Activated CD8-positive, alpha-beta T cell treated with anti-CD3 and anti-CD28 coated beads for 36 hours (primary cell): ENCODE measurements at regions not wholly inside any gene's neighbourhood (a gene's known extent, or its start where the extent isn't known, plus 50 kb on each side); places are given as distances from the start of the nearest gene placed in this dataset.
"Not testable (repeated sequence)": the region's sequence is repeated elsewhere in the genome, so short reads cannot be mapped to it uniquely, and the experiment has no call there.

Source experiments
- ATAC-seq: fragments of 200-7000 bp; cut with Tn5 transposase; one replicate; pipeline ENCODE4 v1.10.0; 2021; ENCODE audit warnings: mild to moderate bottlenecking, moderate library complexity
- CTCF ChIA-PET: fragments of 350-600 bp; sonication (Branson Sonifier 250); formaldehyde crosslinking; loops from one replicate; lab custom pipeline; 2021; ENCODE audit warnings: antibody characterized with exemption; lab: Charles Lee
- POLR2A ChIA-PET: fragments of 350-600 bp; sonication (Branson Sonifier 250); formaldehyde crosslinking; loops from one replicate; lab custom pipeline; 2021; ENCODE audit warnings: antibody characterized with exemption; lab: Charles Lee
- DNase-seq: peaks from one replicate; pipeline ENCODE4 v3.0.0-alpha.2; 2020
- H3K27ac Mint-ChIP-seq: one replicate; pipeline ENCODE4 v1.8.0; 2021; ENCODE audit warnings: mild to moderate bottlenecking, mixed read lengths
- H3K27me3 Mint-ChIP-seq: one replicate; pipeline ENCODE4 v1.8.0; 2021; ENCODE audit warnings: mixed read lengths
- H3K36me3 Mint-ChIP-seq: one replicate; pipeline ENCODE4 v1.8.0; 2021; ENCODE audit warnings: low read depth, mixed read lengths
- H3K4me1 Mint-ChIP-seq: one replicate; pipeline ENCODE4 v1.8.0; 2021; ENCODE audit warnings: low read depth, mixed read lengths
- H3K4me3 Mint-ChIP-seq: one replicate; pipeline ENCODE4 v1.8.0; 2021; ENCODE audit warnings: mild to moderate bottlenecking, moderate library complexity, mixed read lengths
- H3K9me3 Mint-ChIP-seq: one replicate; pipeline ENCODE4 v1.8.0; 2021; ENCODE audit warnings: mixed read lengths
- intact Hi-C: fragments of 100-400 bp; cut with micrococcal nuclease; formaldehyde crosslinking; loops from one replicate; pipeline ENCODE4 v1.10.0; 2022
- TF ChIP-seq, protein P1 (sequence below): fragments of 200-600 bp; IDR thresholded peaks from one replicate; pipeline ENCODE4 v1.8.0; 2022; ENCODE audit warnings: antibody characterized with exemption, mild to moderate bottlenecking

DNA sequence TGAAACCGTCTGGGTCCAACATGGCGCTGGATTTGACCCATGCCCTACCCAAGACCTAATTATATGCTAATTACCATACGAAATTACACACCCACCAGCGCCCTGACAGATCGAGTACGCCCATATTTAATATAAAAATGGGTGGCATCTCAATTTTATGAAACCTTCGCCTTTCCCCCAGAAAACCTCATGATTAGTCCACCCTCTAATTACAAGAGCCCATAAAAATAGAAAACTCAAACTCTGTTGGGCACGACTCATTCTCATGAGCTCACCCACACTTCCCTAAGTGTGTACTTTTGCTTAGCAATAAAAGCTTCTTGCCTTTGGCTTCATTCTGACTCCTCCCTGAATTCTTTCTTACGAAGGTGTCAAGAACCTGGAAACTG, 136.4 kb downstream of the OR2B2 start:
- no peak for ATAC-seq
- intact Hi-C loops = no loop called here

GRCh38 chr6:27775138-27775795, 136.9 kb downstream of the OR2B2 start:
- ATAC-seq, intact Hi-C loops, H3K27ac Mint-ChIP-seq, DNase-seq, H3K9me3 Mint-ChIP-seq, H3K36me3 Mint-ChIP-seq, H3K4me3 Mint-ChIP-seq: not testable (repeated sequence)
- peaks cover 13% of the 10 kb centered on the region for H3K4me1 Mint-ChIP-seq
- peaks cover 21% of the 10 kb centered on the region for H3K27me3 Mint-ChIP-seq
- ChIA-PET POLR2A (interaction anchor here (1.2 to 1.4 kb wide), 2 partner anchors 21 to 35 kb away, joined by 5 read pairs; a partner anchor contains a TSS), CTCF (interaction anchor here (1.3 kb wide), 1 partner anchor 21 kb away, joined by 4 read pairs; no protein-coding TSS in a partner anchor)

More for the DNA sequence above, 136.4 kb downstream of the OR2B2 start:
- H3K4me3 Mint-ChIP-seq = no peak overlapping the region
- H3K27me3 Mint-ChIP-seq = peaks cover 21% of the 10 kb centered on the region
- ChIA-PET POLR2A (interaction anchor here (1.2 to 1.4 kb wide), 2 partner anchors 22 to 34 kb away, joined by 5 read pairs; a partner anchor contains a TSS), CTCF (interaction anchor here (1.3 kb wide), 1 partner anchor 20 kb away, joined by 4 read pairs; no protein-coding TSS in a partner anchor)
- no peak overlapping the region for H3K27ac Mint-ChIP-seq
- no peaks in the 10 kb centered on the region for H3K36me3 Mint-ChIP-seq
- H3K4me1 Mint-ChIP-seq = peaks cover 13% of the 10 kb centered on the region
- no peak for DNase-seq
- H3K9me3 Mint-ChIP-seq = no peaks in the 10 kb centered on the region
- TF ChIP-seq, protein P1, sequence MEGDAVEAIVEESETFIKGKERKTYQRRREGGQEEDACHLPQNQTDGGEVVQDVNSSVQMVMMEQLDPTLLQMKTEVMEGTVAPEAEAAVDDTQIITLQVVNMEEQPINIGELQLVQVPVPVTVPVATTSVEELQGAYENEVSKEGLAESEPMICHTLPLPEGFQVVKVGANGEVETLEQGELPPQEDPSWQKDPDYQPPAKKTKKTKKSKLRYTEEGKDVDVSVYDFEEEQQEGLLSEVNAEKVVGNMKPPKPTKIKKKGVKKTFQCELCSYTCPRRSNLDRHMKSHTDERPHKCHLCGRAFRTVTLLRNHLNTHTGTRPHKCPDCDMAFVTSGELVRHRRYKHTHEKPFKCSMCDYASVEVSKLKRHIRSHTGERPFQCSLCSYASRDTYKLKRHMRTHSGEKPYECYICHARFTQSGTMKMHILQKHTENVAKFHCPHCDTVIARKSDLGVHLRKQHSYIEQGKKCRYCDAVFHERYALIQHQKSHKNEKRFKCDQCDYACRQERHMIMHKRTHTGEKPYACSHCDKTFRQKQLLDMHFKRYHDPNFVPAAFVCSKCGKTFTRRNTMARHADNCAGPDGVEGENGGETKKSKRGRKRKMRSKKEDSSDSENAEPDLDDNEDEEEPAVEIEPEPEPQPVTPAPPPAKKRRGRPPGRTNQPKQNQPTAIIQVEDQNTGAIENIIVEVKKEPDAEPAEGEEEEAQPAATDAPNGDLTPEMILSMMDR = no peak

DNA sequence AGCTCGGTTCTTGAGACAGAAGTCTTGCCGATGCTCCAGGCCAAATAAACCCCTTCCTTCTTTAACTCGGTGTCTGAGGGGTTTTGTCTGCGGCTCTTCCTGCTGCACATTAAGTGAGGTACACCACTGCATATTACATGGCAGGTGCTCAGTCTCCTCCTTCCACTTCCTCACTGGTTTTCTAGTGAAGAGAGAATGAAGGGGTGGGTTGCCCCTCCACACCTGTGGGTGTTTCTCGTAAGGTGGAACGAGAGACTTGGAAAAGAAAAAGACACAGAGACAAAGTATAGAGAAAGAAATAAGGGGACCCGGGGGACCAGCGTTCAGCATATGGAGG, 138.0 kb downstream of the OR2B2 start:
- H3K36me3 Mint-ChIP-seq, intact Hi-C loops, ATAC-seq, H3K27ac Mint-ChIP-seq, DNase-seq, H3K4me3 Mint-ChIP-seq, POLR2A ChIA-PET, H3K9me3 Mint-ChIP-seq: not testable (repeated sequence)
- peaks cover 21% of the 10 kb centered on the region for H3K27me3 Mint-ChIP-seq
- CTCF ChIA-PET = interaction anchor here (2.7 kb wide), 1 partner anchor 15 kb away, joined by 17 read pairs; no protein-coding TSS in a partner anchor
- H3K4me1 Mint-ChIP-seq = peaks cover 13% of the 10 kb centered on the region

GRCh38 chr6:27773542-27774263, 138.5 kb downstream of the OR2B2 start:
- CTCF ChIA-PET = interaction anchor here (0.8 to 3.7 kb wide), 7 partner anchors 8 to 584 kb away, joined by 3 to 43 read pairs (median 17); no protein-coding TSS in a partner anchor
- POLR2A ChIA-PET = interaction anchor here (1.5 to 2.4 kb wide), 2 partner anchors 13 to 23 kb away, joined by 4 to 13 read pairs; no protein-coding TSS in a partner anchor
- H3K4me3 Mint-ChIP-seq, ATAC-seq, H3K9me3 Mint-ChIP-seq, H3K36me3 Mint-ChIP-seq, DNase-seq, H3K27ac Mint-ChIP-seq, intact Hi-C loops: not testable (repeated sequence)
- Mint-ChIP-seq H3K27me3 (peaks cover 20% of the 10 kb centered on the region), H3K4me1 (peaks cover 13% of the 10 kb centered on the region)

DNA sequence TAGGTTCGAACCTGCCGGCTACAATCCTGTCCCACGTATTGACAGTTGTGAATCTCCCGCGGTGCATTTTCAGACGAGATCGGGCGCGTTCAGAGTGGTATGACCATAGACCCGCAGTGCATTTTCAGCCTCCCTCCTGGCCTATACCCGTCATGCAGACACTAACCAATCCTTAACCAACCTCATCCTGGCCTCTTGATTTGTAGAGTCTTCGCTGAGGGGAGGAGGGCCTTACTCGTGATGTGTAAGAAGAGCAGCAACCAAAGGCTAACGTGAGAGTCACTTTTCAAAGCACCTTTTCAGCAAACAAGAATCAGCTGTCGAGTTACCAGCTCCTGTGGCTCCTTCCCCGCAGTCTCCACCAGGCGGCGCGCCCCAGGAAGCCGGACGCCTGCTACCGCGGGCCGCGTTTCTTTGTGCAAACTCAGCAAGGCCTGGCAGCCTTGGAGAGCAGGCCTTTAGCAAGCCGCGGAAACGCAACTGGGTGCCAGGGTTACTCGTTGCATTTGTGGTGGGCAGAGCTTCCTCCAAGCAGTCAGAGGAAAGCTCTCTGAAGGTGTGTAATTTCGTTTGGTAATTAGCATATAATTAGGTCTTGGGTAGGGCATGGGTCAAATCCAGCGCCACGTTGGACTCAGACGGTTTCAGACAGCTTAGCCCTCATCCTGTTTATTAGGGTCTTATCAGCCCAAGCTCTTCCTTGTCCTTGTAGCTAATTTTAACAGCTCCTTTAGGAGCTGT, 139.8 kb downstream of the OR2B2 start:
- H3K4me1 Mint-ChIP-seq = peaks cover 13% of the 10 kb centered on the region
- no peaks in the 10 kb centered on the region for H3K36me3 Mint-ChIP-seq
- DNase-seq (peak; percentile 93), ATAC-seq (peak; percentile 99)
- intact Hi-C loops = no loop called here
- H3K9me3 Mint-ChIP-seq = no peaks in the 10 kb centered on the region
- H3K27ac Mint-ChIP-seq = no peak overlapping the region
- H3K4me3 Mint-ChIP-seq = peak overlapping the region; percentile 29
- POLR2A ChIA-PET = interaction anchor here (0.8 to 2.4 kb wide), 9 partner anchors 9 to 125 kb away, joined by 3 to 13 read pairs (median 3); a partner anchor contains a TSS
- TF ChIP-seq, protein P1 = peak; percentile 79
- H3K27me3 Mint-ChIP-seq = peaks cover 14% of the 10 kb centered on the region
- CTCF ChIA-PET = interaction anchor here (0.6 to 3.7 kb wide), 33 partner anchors 9 to 611 kb away, joined by 3 to 43 read pairs (median 4); partner anchors contain the start of gene ZNF184

DNA sequence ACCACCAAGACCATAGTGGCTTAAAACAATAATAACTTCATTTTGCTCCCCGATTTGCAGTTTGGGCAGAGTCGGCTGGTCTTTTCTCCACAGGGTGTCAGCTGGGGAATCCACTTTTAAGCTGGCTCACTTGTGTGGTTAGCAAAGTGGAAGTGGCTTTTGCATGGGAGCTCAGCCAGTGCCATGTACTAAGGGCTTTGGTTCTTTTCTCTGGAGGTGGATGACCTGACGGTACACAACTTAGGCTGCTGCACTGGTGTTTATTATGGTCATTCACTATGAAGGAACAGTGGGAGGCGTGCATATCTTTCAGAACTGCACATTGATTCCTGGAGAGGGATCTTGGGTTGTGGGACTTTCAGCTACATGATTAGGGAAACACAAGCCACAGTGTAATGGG, 141.0 kb downstream of the OR2B2 start:
- H3K4me1 Mint-ChIP-seq = peaks cover 13% of the 10 kb centered on the region
- no peak for DNase-seq
- intact Hi-C loops = no loop called here

More for the DNA sequence above, 141.0 kb downstream of the OR2B2 start:
- ChIA-PET CTCF (interaction anchor here (1.0 to 3.7 kb wide), 10 partner anchors 10 to 584 kb away, joined by 3 to 43 read pairs (median 10); no protein-coding TSS in a partner anchor), POLR2A (interaction anchor here (0.9 to 2.4 kb wide), 3 partner anchors 11 to 36 kb away, joined by 3 to 13 read pairs (median 8); a partner anchor contains a TSS)
- H3K27ac Mint-ChIP-seq = no peak overlapping the region
- H3K36me3 Mint-ChIP-seq = no peaks in the 10 kb centered on the region
- TF ChIP-seq, protein P1 = no peak
- H3K27me3 Mint-ChIP-seq = peaks cover 14% of the 10 kb centered on the region
- ATAC-seq = no peak
- H3K9me3 Mint-ChIP-seq = no peaks in the 10 kb centered on the region
- no peak overlapping the region for H3K4me3 Mint-ChIP-seq
